Panc1 (cell line): ENCODE measurements at regions not wholly inside any gene's neighbourhood (a gene's known extent, or its start where the extent isn't known, plus 50 kb on each side); places are given as distances from the start of the nearest gene placed in this dataset.

Experiments
- ATAC-seq: fragments of 200-7000 bp; cut with Tn5 transposase; 2 replicates; pipeline ENCODE4 v1.9.1; 2020; ENCODE audit warnings: mild to moderate bottlenecking, moderate library complexity
- BruUV-seq: library from RNA; stranded (reverse); fragments of 400-500 nt; replicated peaks from 2 replicates; lab custom pipeline; 2021; lab: Mats Ljungman, UMichigan
- CTCF ChIA-PET: fragments of 300-600 bp; sonication (Branson Sonifier 250); formaldehyde crosslinking; loops from one replicate; lab custom pipeline; 2022; ENCODE audit warnings: antibody characterized with exemption; lab: Charles Lee
- POLR2A ChIA-PET: fragments of 300-600 bp; sonication (Branson Sonifier 250); formaldehyde crosslinking; loops from one replicate; lab custom pipeline; 2022; ENCODE audit warnings: antibody characterized with exemption; lab: Charles Lee
- DNase-seq: peaks from one replicate; pipeline ENCODE4 v3.0.0-alpha.2; 2010; ENCODE audit warnings: low read depth, low spot score
- H3K27ac ChIP-seq: 2 replicates; pipeline ENCODE4 v1.5.1; 2011; ENCODE audit warnings: mild to moderate bottlenecking, low read length, inconsistent platforms
- H3K27me3 ChIP-seq: fragments of 200-500 bp; sonication (Bioruptor generic); 2 replicates; pipeline ENCODE4 v1.6.0; 2014; ENCODE audit warnings: low read length, inconsistent platforms; ENCODE audit not compliant: control insufficient read depth, insufficient read depth
- H3K36me3 ChIP-seq: fragments of 200-500 bp; sonication (Bioruptor generic); 2 replicates; pipeline ENCODE4 v1.5.1; 2014; ENCODE audit warnings: inconsistent platforms, mild to moderate bottlenecking, low read length, moderate library complexity; ENCODE audit not compliant: control insufficient read depth, insufficient read depth
- H3K4me1 ChIP-seq: 2 replicates; pipeline ENCODE4 v1.5.1; 2011; ENCODE audit warnings: inconsistent platforms, mild to moderate bottlenecking, low read length, moderate library complexity; ENCODE audit not compliant: control insufficient read depth, insufficient read depth
- H3K4me3 ChIP-seq, 2 experiments: 2 replicates each; pipeline ENCODE4 v1.5.1; 2011 to 2012; ENCODE audit warnings: low read depth in 2 of 2, low read length in 2 of 2, mild to moderate bottlenecking in 2 of 2, inconsistent platforms in 1 of 2, moderate library complexity in 1 of 2
- H3K9me3 ChIP-seq: fragments of 200-500 bp; sonication (Bioruptor generic); 2 replicates; pipeline ENCODE4 v1.5.1; 2014; ENCODE audit warnings: low read depth, mild to moderate bottlenecking, inconsistent platforms, low read length, moderate library complexity; ENCODE audit not compliant: control insufficient read depth, insufficient read depth
- CTCF ChIP-seq: fragments of 450-650 bp; IDR thresholded peaks from 2 replicates; pipeline ENCODE4 v1.5.1; 2017; ENCODE audit warnings: mild to moderate bottlenecking
- POLR2AphosphoS5 ChIP-seq: IDR thresholded peaks from 2 replicates; pipeline ENCODE4 v1.6.1; 2012; ENCODE audit warnings: mild to moderate bottlenecking, low read depth, low read length, moderate library complexity
- SIN3A ChIP-seq: IDR thresholded peaks from 2 replicates; pipeline ENCODE4 v1.6.1; 2012; ENCODE audit warnings: low read depth, mild to moderate bottlenecking, low read length, moderate library complexity, borderline replicate concordance; ENCODE audit not compliant: insufficient read depth
- TCF7L2 ChIP-seq: IDR thresholded peaks from 2 replicates; pipeline ENCODE4 v1.6.1; 2011; ENCODE audit warnings: mild to moderate bottlenecking, low read depth, low read length, inconsistent platforms
- in situ Hi-C: cut with HindIII; loops from 2 replicates; pipeline ENCODE4 v1.10.0; 2016; ENCODE audit warnings: low sequenced_read_pairs, low pct_unique_long_range_greater_than_20kb
- intact Hi-C: fragments of 100-400 bp; cut with micrococcal nuclease; formaldehyde crosslinking; loops from one replicate; pipeline ENCODE4 v1.10.0; 2022; ENCODE audit not compliant: unreplicated experiment
- TF ChIP-seq, protein P1 (sequence below), 2 experiments: IDR thresholded peaks; 2 replicates each; pipeline ENCODE4 v1.6.1; 2011 to 2012; ENCODE audit warnings: low read depth in 2 of 2, control low read depth in 1 of 2, low read length in 1 of 2, mild to moderate bottlenecking in 1 of 2, moderate library complexity in 1 of 2; ENCODE audit not compliant: insufficient read depth in 1 of 2

DNA sequence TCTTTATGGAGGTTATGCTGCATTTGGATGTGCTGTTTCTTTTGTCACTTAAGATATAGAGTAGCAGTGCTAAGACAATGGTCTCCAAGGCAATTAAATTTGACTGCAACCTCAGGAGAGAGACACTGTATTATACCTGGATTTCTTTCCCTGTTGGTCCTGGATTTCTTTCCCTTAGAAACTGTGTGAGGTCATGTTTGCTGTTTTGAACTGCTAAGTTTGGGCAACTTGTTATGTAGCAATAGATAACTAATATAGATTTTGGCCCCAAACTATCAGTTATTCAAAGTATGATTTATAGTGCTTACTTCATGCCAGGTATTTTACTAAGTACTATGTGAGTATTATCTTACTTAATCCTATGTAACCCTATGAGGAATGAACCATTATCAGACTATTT is 458.4 kb downstream of the HS3ST3B1 start:
- in situ Hi-C loops, result no loop called here
- ChIA-PET CTCF (no interaction called here), POLR2A (no interaction called here)
- ATAC-seq, result no peak
- no peak for DNase-seq
- no TSS peak for BruUV-seq
- no peak overlapping the region for H3K4me3 ChIP-seq
- intact Hi-C loops, result no loop called here
- H3K9me3 ChIP-seq, result no peaks in the 10 kb centered on the region
- H3K4me1 ChIP-seq, result no peaks in the 10 kb centered on the region
- H3K27ac ChIP-seq, result no peak overlapping the region
- H3K27me3 ChIP-seq, result no peaks in the 10 kb centered on the region
- H3K36me3 ChIP-seq, result no peaks in the 10 kb centered on the region
- no peak for TF ChIP-seq CTCF
- TF ChIP-seq SIN3A, result no peak
- TF ChIP-seq, protein P1, sequence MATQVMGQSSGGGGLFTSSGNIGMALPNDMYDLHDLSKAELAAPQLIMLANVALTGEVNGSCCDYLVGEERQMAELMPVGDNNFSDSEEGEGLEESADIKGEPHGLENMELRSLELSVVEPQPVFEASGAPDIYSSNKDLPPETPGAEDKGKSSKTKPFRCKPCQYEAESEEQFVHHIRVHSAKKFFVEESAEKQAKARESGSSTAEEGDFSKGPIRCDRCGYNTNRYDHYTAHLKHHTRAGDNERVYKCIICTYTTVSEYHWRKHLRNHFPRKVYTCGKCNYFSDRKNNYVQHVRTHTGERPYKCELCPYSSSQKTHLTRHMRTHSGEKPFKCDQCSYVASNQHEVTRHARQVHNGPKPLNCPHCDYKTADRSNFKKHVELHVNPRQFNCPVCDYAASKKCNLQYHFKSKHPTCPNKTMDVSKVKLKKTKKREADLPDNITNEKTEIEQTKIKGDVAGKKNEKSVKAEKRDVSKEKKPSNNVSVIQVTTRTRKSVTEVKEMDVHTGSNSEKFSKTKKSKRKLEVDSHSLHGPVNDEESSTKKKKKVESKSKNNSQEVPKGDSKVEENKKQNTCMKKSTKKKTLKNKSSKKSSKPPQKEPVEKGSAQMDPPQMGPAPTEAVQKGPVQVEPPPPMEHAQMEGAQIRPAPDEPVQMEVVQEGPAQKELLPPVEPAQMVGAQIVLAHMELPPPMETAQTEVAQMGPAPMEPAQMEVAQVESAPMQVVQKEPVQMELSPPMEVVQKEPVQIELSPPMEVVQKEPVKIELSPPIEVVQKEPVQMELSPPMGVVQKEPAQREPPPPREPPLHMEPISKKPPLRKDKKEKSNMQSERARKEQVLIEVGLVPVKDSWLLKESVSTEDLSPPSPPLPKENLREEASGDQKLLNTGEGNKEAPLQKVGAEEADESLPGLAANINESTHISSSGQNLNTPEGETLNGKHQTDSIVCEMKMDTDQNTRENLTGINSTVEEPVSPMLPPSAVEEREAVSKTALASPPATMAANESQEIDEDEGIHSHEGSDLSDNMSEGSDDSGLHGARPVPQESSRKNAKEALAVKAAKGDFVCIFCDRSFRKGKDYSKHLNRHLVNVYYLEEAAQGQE (IDR thresholded peaks at IDR 0.05; ENCODE audit: insufficient read depth in 1 of 2, low read depth in 2 of 2, low read length in 1 of 2), result no peak
- no peak for TF ChIP-seq POLR2AphosphoS5
- no peak for TF ChIP-seq TCF7L2

GRCh38 chr17:14756479-14756878 is 455.6 kb downstream of the HS3ST3B1 start:
- no peaks in the 10 kb centered on the region for H3K36me3 ChIP-seq
- no TSS peak for BruUV-seq
- no peaks in the 10 kb centered on the region for H3K9me3 ChIP-seq
- H3K4me3 ChIP-seq, result no peak overlapping the region
- H3K27me3 ChIP-seq, result no peaks in the 10 kb centered on the region
- intact Hi-C loops, result no loop called here
- no peak for TF ChIP-seq TCF7L2
- no peak for TF ChIP-seq POLR2AphosphoS5
- TF ChIP-seq SIN3A, result no peak
- TF ChIP-seq, protein P1 (IDR thresholded peaks at IDR 0.05; ENCODE audit: insufficient read depth in 1 of 2, low read depth in 2 of 2, low read length in 1 of 2), result no peak
- TF ChIP-seq CTCF, result no peak
- ChIA-PET CTCF (no interaction called here), POLR2A (no interaction called here)
- H3K4me1 ChIP-seq, result no peaks in the 10 kb centered on the region
- in situ Hi-C loops, result no loop called here
- H3K27ac ChIP-seq, result no peak overlapping the region
- DNase-seq (no peak), ATAC-seq (no peak)
